ENCODE measurements at regions not wholly inside any gene's neighbourhood (a gene's known extent, or its start where the extent isn't known, plus 50 kb on each side); places are given as distances from the start of the nearest gene placed in this dataset.

DNA sequence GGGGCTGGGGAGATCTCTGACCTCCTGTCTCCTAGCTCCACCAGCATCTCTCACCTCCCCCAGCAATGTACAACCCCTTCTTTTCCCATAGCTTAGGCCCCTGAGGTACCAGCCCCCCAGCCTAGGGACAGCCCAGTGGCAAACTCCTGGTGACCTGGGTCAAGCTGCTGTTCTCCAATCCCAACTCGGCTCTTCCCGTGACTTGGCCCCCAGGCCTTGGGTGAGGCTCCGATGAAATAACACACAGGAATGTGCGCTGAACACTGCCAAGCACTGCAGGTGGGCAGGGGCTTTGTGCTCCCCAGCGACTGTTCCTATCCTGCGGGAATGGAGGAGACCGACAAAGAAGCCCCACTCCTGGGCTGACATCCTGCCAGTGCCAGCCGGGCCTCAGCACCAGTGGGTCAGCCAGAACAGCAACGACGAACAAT lies 63.7 kb upstream of the AMZ2 start:
- TF ChIP-seq, protein P1, sequence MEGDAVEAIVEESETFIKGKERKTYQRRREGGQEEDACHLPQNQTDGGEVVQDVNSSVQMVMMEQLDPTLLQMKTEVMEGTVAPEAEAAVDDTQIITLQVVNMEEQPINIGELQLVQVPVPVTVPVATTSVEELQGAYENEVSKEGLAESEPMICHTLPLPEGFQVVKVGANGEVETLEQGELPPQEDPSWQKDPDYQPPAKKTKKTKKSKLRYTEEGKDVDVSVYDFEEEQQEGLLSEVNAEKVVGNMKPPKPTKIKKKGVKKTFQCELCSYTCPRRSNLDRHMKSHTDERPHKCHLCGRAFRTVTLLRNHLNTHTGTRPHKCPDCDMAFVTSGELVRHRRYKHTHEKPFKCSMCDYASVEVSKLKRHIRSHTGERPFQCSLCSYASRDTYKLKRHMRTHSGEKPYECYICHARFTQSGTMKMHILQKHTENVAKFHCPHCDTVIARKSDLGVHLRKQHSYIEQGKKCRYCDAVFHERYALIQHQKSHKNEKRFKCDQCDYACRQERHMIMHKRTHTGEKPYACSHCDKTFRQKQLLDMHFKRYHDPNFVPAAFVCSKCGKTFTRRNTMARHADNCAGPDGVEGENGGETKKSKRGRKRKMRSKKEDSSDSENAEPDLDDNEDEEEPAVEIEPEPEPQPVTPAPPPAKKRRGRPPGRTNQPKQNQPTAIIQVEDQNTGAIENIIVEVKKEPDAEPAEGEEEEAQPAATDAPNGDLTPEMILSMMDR (conservative IDR thresholded peaks at IDR 0.05 in 1 of 2, IDR thresholded peaks at IDR 0.05 in 1 of 2; ENCODE audit: extremely low read depth in 1 of 2, insufficient read depth in 1 of 2, low read depth in 1 of 2, low read length in 2 of 2) = no peak
- TF ChIP-seq EZH2 (IDR thresholded peaks at IDR 0.05; ENCODE audit: borderline replicate concordance, low read length) = no peak

All from mammary epithelial cell (primary cell).